GM19238 (cell line): ENCODE measurements at regions not wholly inside any gene's neighbourhood (a gene's known extent, or its start where the extent isn't known, plus 50 kb on each side); places are given as distances from the start of the nearest gene placed in this dataset.

Experiments
- DNase-seq: peaks from one replicate; pipeline ENCODE4 v3.0.0; 2011; ENCODE audit warnings: low spot score; ENCODE audit not compliant: insufficient read length

GRCh38 chr2:120587279-120587996 lies 148.2 kb upstream of the GLI2 start:
- DNase-seq = no peak

GRCh38 chr2:120587997-120588336 lies 147.7 kb upstream of the GLI2 start:
- no peak for DNase-seq

DNA sequence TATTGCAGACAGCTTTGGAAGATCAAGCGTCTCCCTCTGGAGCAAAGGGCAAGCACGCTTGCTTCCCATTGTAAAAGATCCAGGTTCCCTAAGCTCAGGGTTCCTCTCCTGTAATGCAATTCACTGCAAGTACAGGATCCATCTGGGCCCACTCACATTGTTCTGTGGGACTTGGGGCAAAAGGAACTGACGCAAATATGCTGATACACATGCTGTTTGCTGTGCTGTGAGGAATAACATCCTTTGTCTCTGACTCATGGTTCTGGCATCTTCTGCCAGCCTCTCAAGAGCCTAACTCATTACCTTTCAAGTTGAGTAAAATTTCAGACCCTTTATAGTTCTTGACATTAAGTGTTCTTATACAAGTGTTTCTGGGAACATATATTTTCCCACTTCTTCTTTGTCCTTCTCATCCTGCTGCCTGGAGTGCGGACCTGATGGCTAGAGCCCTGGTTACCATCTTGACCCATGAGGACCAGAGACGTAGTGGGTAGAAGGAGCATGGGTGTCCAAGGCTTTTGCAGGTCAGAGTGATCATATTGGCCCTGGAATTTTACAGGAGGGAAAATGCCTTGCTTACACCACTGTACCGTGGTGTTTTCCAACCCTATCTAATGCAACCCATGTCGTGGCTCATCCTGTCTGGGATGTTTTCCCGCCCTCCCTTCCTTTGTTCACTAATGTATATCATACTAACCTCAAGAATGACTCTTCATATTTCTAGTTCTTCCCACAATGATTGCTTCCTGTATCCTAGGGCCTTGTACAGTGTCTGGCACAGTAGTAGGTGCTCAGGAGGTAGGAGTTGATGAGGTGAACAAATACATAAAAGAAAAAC lies 145.7 kb upstream of the GLI2 start:
- no peak for DNase-seq

DNA sequence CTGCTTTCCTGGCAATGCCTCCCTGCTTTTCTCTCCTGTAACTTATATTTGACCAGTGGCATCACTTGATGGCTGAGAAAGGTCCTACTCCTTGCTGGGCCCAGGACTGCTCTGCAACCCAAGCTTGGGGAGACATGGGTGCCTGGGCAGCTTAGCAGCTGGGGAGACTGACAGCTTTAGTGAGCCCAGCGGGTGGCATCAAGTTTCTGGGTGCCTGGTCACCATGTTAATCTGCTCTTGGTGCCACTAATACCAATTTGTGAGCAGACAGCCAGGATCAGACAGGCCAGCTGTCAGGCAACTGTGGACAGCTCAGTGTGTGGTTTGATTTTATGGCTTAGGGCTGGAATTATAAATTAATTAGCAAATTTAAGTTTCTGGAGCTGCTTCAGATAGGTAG lies 144.8 kb upstream of the GLI2 start:
- no peak for DNase-seq

DNA sequence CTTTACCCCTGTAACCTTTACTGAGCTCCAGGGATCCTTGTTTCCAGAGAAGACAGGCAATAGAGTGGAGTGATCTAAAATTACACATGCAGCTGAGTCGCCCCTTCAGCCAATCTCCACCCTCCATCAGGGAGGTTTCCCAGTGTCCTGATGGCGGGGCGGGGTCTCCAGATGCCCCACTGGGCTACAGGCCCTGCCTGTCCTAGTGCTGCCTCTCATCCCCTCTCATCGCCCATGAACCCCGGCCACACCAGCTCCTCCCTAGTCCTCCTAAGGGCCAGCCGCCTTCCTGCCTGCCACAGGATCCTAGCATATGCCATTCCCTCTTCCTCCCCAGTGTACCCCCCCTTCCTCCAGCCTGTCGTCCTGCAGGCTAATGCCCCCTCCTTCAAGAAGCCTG lies 144.1 kb upstream of the GLI2 start:
- no peak for DNase-seq

DNA sequence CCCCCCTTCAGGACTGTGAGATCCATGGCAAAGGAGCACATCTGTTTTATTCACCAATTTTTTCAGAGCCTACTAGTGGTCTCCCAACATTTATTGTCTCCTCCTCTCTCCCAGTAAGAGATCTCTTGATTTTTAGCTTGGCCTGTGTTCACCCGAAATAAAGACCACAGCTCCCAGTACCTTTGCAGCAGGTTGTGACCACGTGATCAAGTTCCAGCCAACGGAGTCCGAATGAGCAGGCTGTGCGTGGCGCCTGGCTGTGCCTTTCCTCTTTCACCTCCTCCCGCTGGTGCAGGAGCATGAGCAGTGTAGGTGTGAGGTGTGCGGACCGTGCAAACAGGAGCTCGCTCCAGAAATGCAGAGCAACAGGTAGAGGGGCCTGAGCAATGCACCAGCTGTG lies 143.6 kb upstream of the GLI2 start:
- DNase-seq = no peak

DNA sequence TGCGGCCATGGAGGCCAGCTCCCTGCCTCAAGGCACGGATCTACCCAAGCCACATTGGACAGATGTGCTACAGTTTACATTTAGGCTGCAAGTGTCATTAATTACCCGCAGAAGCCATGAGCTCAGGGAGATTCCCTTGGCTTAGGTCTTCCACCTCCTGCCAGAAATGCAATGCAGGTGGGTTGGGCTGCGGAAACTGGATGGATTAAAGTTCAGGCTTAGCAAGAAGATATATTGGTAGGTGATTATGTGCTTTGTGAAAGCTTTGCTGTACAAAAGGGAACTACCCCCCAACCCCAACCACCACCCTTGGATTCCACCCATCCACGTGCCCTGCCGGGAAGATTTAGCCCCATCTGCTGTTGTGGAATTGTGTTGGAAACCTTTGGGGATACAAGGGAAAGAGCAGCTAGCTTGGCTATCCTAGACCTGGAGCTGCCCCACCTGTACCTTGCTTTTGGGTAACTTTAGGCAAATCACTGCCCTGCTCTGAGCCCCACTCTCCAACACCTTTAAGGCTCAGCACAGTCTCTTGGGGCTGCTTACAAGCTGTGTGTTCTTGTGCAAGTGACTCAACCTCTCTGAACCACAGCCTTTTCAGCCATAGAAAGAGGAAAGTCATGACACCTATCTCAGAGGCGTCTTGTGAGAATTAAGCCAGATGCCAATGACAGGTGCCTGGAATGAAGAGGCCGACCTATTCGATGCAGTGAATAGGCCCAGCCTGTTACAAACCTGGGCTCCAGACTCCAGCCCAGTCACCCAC lies 141.6 kb upstream of the GLI2 start:
- no peak for DNase-seq

- DNase-seq = no peak
Measured at GRCh38 chr2:120594856-120595685, 140.6 kb upstream of the GLI2 start.

- DNase-seq = no peak
Measured at GRCh38 chr2:120595739-120596138, 139.9 kb upstream of the GLI2 start.

DNA sequence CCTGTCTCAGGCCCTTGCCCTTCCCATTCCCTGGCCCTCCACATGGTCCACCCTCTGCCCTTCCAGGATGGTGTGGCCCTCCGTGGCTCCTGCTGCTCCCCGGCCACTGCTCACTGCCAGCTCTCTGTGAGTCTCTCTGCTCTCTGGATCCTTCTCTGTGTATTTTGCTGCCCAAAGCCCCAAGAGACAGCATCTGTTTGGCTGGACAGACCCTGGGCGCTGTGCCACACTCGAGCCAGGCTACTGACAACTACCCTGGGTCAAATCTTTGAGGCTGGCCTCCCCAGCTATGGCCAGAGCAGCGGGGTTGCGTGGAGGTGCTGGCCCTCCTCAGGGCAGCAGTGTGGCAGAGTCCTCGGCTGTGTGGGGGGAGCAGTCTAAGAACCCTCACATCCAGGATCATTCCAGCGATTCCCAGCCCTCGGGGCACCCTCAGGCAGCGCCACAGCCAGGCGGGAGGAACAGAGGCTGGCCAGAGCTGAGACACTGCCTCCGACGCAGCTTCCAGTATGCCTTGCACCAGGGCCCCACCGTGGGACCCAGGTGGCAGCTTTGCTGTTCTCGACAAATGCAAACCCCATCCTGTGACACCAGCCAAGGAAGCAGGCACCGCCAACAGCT lies 139.4 kb upstream of the GLI2 start:
- no peak for DNase-seq

GRCh38 chr2:120596990-120597594 lies 138.6 kb upstream of the GLI2 start:
- no peak for DNase-seq

DNA sequence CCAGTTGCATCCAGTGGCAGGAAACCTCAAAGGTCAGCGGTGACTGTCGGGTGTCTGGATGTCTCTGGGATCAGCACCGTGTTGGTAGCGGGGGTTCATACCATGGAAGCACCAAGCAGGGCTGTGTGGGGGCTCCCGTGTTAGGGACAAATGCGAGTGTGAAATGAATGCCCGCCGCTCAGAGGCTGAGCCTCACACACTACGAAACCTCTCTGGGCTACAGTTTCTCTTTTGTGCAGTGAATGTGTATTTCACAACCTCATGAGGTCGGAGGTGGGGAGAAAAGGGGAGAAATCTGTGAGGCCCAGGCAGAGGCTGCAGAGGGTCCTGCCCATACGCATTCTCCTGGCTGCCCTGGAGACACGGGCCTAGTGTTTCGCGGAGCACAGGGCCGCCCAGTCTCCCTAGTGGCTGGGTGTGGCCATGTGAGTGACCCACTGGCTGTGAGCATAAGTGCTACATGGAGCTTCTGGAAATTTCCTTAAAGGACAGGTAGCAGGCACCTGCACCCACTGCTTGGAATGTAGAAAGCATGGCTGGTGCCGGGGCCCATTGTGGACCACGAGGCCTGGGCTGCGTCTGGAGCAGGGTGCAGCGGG lies 138.0 kb upstream of the GLI2 start:
- no peak for DNase-seq

DNA sequence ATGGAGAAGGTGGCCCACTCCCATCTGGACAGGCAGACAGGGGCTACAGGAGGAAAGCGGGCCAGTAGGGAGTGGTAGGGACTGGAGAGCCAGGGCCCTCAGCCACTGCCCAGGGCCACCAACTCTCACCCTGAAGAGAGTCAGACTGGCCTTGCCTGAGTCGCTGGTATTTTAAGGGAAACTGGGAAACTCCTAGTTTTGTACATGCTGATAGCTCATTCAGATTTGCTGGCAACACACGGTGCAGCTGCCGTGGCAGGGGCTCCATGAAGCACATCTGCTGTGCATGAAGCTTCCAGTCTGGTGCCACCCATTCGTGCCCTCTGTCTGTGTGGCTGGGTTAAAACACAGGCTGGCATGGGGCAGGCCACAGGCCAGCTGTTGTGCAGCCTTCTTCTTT lies 137.3 kb upstream of the GLI2 start:
- no peak for DNase-seq

- DNase-seq = no peak
Measured at GRCh38 chr2:120599072-120599471, 136.6 kb upstream of the GLI2 start.

DNA sequence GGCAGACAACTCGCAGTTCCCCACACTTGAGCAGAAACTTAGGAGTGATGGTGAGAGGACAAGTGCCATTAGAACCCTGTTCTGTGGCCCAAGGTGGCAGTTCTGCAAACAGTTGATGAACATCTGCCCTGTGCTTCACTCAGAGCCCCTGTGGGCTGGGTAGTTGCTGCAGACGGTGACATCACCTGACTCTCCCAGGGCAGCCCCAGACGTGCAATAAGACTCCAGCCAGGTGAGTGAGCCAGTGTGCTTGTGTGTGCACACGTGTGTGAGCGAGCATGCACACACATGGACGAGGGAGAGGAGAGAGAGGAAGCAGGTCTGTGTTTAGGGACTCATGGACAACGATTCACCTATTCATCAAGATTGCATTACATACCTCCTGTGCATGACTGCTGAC lies 136.0 kb upstream of the GLI2 start:
- DNase-seq = no peak

DNA sequence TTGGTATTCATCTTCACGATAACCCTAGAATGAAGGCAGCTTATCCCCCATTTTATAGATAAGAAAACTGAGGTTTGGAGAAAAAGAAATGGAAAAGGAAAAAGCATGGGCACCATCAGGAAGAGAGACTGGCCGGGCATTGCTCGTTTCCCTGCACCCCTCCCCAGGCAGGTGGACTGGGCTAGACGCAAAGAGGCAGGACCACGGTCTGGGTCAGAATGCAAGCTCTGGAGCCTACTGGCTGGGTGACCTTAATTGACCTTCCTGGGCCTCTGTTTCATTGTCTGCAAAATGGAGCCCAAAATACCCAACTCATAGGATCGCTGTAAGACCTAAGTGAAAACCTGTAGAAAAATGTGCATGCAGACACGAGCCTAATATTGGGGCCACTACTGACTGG lies 135.3 kb upstream of the GLI2 start:
- no peak for DNase-seq

GRCh38 chr2:120600786-120601185 lies 134.9 kb upstream of the GLI2 start:
- DNase-seq = no peak

GRCh38 chr2:120601566-120601965 lies 134.1 kb upstream of the GLI2 start:
- DNase-seq = no peak

DNA sequence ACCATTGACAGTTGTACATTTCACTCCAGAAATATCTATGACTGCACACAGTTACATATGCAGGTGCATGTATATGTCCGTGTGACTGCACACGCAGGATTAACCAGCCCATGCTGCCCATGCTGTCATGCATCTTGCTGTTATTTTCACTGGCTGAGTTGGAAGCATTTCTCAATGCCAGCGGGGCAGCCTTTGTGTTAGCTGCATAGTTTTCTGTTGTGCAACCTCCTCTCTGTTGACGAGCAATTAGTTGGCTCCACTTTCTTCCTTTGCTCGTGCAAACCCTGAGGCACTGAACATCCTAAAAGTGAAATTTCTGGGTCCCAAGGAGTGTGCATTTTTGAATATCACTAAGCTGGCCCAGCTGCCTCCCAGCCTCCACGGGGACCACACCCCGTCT lies 133.4 kb upstream of the GLI2 start:
- no peak for DNase-seq

DNA sequence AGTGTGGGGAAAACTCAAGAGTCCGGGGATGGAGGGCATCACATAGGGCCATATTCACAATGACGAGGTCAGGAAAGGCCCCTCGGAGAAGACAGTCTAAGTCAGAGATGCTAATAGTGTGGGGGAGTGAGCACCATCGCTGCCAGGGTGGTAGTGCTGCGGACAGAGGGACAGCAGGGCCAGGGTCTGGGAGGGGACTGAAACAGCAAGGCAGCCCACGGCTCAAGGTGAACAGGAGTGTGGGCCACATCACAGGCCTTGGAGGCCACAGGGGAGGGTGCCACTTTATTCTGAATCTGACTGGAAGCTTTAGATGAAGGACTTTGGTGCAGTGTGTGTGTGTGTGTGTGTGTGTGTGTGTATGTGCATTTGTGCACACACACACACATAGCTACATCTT lies 130.9 kb upstream of the GLI2 start:
- no peak for DNase-seq
